Stromal cell of bone marrow (primary cell): ENCODE measurements at regions not wholly inside any gene's neighbourhood (a gene's known extent, or its start where the extent isn't known, plus 50 kb on each side); places are given as distances from the start of the nearest gene placed in this dataset.

Source experiments
- DNase-seq: peaks from one replicate; pipeline ENCODE4 v3.0.0-alpha.2; 2012; ENCODE audit warnings: low read depth

- peak; percentile 25 for DNase-seq
Observed at GRCh38 chrX:145002771-145003170, 244.5 kb upstream of the SPANXN1 start.

DNA sequence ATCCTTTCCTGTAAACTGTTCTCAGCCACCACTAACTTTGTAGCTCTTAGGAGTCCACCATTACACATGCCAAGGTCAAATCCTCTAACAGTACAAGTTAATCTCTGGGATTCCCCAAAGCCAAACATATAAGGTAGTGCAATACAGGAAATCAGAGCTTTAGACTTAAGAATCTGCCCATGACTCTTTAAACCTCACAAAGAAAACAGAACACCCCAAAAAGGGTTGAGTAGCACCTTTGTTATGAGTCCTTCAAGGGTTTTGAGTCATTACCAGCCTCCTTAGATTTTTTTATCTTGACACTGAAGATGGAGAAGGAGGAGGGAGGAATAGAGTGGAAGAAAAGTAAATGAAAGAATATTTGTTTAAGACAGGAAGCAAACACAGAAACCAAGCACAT lies 243.9 kb upstream of the SPANXN1 start:
- DNase-seq = no peak

DNA sequence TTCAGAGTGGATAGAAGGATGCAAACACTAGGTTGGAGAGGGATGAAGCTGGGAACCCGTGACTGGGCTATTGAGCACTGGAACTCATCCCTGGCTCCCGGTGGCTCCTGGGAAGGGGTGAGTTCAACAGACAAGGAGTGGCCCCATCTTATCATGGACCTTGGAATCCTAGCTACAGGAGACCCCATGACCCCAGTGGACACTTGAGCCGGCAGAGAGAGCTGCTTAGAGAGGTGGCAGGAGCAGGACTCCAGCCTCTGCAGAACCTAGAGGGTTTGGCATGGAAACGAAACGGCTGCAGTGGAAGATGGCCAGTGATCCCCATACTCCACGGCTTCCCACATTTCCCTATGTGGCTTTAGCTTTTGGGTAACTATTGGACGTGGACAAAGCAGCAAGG lies 205.8 kb upstream of the SPANXN1 start:
- no peak for DNase-seq

GRCh38 chrX:145068450-145068849 lies 178.9 kb upstream of the SPANXN1 start:
- no peak for DNase-seq

DNA sequence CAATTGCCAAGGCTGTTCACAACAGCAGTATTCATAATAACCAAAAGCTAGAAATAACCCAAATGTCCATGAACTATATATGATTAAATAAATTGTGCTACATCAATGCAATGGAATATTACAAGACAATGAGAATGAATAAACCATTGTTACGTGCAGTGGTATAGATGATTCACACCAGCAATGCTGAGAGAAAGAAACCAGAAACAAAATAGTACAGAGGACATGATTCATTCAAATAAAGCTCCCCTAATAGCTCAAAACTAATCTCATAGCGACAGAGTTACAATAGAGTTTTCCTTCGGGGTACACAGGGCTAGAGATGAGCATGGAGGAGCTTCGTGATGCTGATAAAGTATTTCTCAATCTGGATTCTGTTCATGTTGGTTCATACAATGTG lies 148.1 kb upstream of the SPANXN1 start:
- no peak for DNase-seq
